GM12878 (cell line): ENCODE measurements at regions not wholly inside any gene's neighbourhood (a gene's known extent, or its start where the extent isn't known, plus 50 kb on each side); places are given as distances from the start of the nearest gene placed in this dataset.

ENCODE experiments used
- ATAC-seq: fragments of 200-7000 bp; cut with Tn5 transposase; 3 replicates; pipeline ENCODE4 v1.9.1; 2020; ENCODE audit warnings: mild to moderate bottlenecking, moderate library complexity
- BruUV-seq: library from RNA; stranded (reverse); fragments of 400-500 nt; replicated peaks from 2 replicates; lab custom pipeline; 2021; lab: Mats Ljungman, UMichigan
- CTCF ChIA-PET: fragments of 300-600 bp; sonication (Branson Sonifier 250); formaldehyde crosslinking; extraction: SDS; loops from one replicate; lab custom pipeline; 2021; ENCODE audit warnings: inconsistent platforms; lab: Yijun Ruan, JAX
- POLR2A ChIA-PET: fragments of 350-600 bp; formaldehyde crosslinking; extraction: SDS; loops from one replicate; lab custom pipeline; 2021; ENCODE audit warnings: inconsistent platforms; lab: Charles Lee
- RAD21 ChIA-PET: fragments of 300-600 bp; sonication (Branson Sonifier 250); formaldehyde crosslinking; loops from one replicate; lab custom pipeline; 2023; ENCODE audit warnings: antibody characterized with exemption; ENCODE audit not compliant: unreplicated experiment; lab: Charles Lee
- SMC1A ChIA-PET: fragments of 300-600 bp; sonication (Branson Sonifier 250); formaldehyde crosslinking; loops from one replicate; lab custom pipeline; 2023; ENCODE audit not compliant: unreplicated experiment, uncharacterized antibody; lab: Charles Lee
- DNase-seq: peaks from one replicate; pipeline ENCODE4 v3.0.0-alpha.2; 2011; ENCODE audit warnings: low read depth, low spot score
- FAIRE-seq: peaks from 3 replicates; lab custom pipeline; 2011; peaks lifted over from hg19 to GRCh38; lab: Jason Lieb, UNC
- H2AFZ ChIP-seq: 2 replicates; pipeline ENCODE4 v1.6.0; 2011; ENCODE audit warnings: low read depth, low read length, control low read depth; ENCODE audit not compliant: control insufficient read depth
- H3K27ac ChIP-seq: 2 replicates; pipeline ENCODE4 v1.5.1; 2011; ENCODE audit warnings: control low read depth; ENCODE audit not compliant: control insufficient read depth, insufficient read depth
- H3K27me3 ChIP-seq, 2 experiments: replicated peaks in 1 of 2; 2 replicates each; pipeline versions ENCODE4 v1.6.0 to v1.6.1; 2011; ENCODE audit warnings: low read length in 1 of 2; ENCODE audit not compliant: control insufficient read depth in 2 of 2, insufficient read depth in 2 of 2
- H3K36me3 ChIP-seq, 2 experiments: 2 replicates each; pipeline ENCODE4 v1.5.1; 2011; ENCODE audit warnings: low read length in 1 of 2; ENCODE audit not compliant: control insufficient read depth in 2 of 2, insufficient read depth in 2 of 2
- H3K4me1 ChIP-seq: 2 replicates; pipeline ENCODE4 v1.6.1; 2011; ENCODE audit warnings: mild to moderate bottlenecking, low read length, moderate library complexity, mixed read lengths; ENCODE audit not compliant: control insufficient read depth, insufficient read depth
- H3K4me2 ChIP-seq: 2 replicates; pipeline ENCODE4 v1.6.0; 2011; ENCODE audit warnings: control low read depth; ENCODE audit not compliant: control insufficient read depth, insufficient read depth
- H3K4me3 ChIP-seq: fragments of 200-600 bp; sonication (generic); 2 replicates; pipeline ENCODE4 v1.5.1; 2016
- H3K79me2 ChIP-seq: 2 replicates; pipeline ENCODE4 v1.6.0; 2011; ENCODE audit warnings: low read length; ENCODE audit not compliant: control insufficient read depth, insufficient read depth
- H3K9ac ChIP-seq: 2 replicates; pipeline ENCODE4 v1.8.0; 2011; ENCODE audit warnings: low read length, control low read depth, mixed read lengths; ENCODE audit not compliant: control insufficient read depth, insufficient read depth
- H3K9me3 ChIP-seq: replicated peaks from 3 replicates; pipeline ENCODE4 v1.5.1; 2011; ENCODE audit warnings: mild to moderate bottlenecking, low read length; ENCODE audit not compliant: control insufficient read depth, insufficient read depth
- H4K20me1 ChIP-seq: 2 replicates; pipeline ENCODE4 v1.6.0; 2011; ENCODE audit not compliant: control insufficient read depth, insufficient read depth
- BMI1 ChIP-seq: fragments of 450-650 bp; IDR thresholded peaks from 2 replicates; pipeline ENCODE4 v1.6.1; 2016; ENCODE audit warnings: mild to moderate bottlenecking, moderate library complexity, borderline replicate concordance
- EZH2 ChIP-seq: IDR thresholded peaks from 2 replicates; pipeline ENCODE4 v1.6.1; 2012; ENCODE audit warnings: low read depth, mild to moderate bottlenecking, control low read depth, inconsistent platforms, low read length, borderline replicate concordance; ENCODE audit not compliant: control insufficient read depth
- FOXK2 ChIP-seq: fragments of 450-650 bp; IDR thresholded peaks from 2 replicates; pipeline ENCODE4 v1.6.1; 2017; ENCODE audit warnings: mild to moderate bottlenecking, moderate library complexity
- HDAC2 ChIP-seq: fragments of 200-600 bp; sonication (generic); IDR thresholded peaks from 2 replicates; pipeline ENCODE4 v1.6.1; 2017
- KAT2A ChIP-seq: conservative IDR thresholded peaks from 2 replicates; pipeline ENCODE4 v1.6.1; 2011; ENCODE audit warnings: low read depth, low read length; ENCODE audit not compliant: control insufficient read depth
- LARP7 ChIP-seq: fragments of 450-650 bp; IDR thresholded peaks from 2 replicates; pipeline ENCODE4 v1.6.1; 2017; ENCODE audit warnings: mild to moderate bottlenecking
- MYC ChIP-seq: IDR thresholded peaks from 2 replicates; pipeline ENCODE4 v1.6.1; 2011; ENCODE audit warnings: mild to moderate bottlenecking, low read length, moderate library complexity, inconsistent platforms; ENCODE audit not compliant: insufficient read depth, insufficient replicate concordance, insufficient read length, severe bottlenecking
- NBN ChIP-seq: fragments of 450-650 bp; IDR thresholded peaks from 2 replicates; pipeline ENCODE4 v1.6.1; 2016
- POLR2AphosphoS5 ChIP-seq: IDR thresholded peaks from 2 replicates; pipeline ENCODE4 v1.6.1; 2011; ENCODE audit warnings: mild to moderate bottlenecking, low read length, inconsistent platforms
- RAD51 ChIP-seq: fragments of 450-650 bp; IDR thresholded peaks from 2 replicates; pipeline ENCODE4 v1.6.1; 2016; ENCODE audit warnings: moderate library complexity, mild to moderate bottlenecking, inconsistent platforms
- SMAD5 ChIP-seq: IDR thresholded peaks from 2 replicates; pipeline ENCODE4 v1.6.1; 2016; ENCODE audit warnings: antibody characterized with exemption, low read depth
- SREBF2 ChIP-seq: IDR thresholded peaks from 2 replicates; pipeline ENCODE4 v1.6.1; 2012; ENCODE audit warnings: mild to moderate bottlenecking, low read length
- STAT1 ChIP-seq: fragments of 450-650 bp; conservative IDR thresholded peaks from 2 replicates; pipeline ENCODE4 v1.6.1; 2014; ENCODE audit warnings: antibody characterized with exemption, mild to moderate bottlenecking
- SUPT20H ChIP-seq: IDR thresholded peaks from 2 replicates; pipeline ENCODE4 v1.6.1; 2011; ENCODE audit warnings: low read depth, mild to moderate bottlenecking, low read length, moderate library complexity, borderline replicate concordance; ENCODE audit not compliant: control insufficient read depth
- TCF12 ChIP-seq: IDR thresholded peaks from 2 replicates; pipeline ENCODE4 v1.6.1; 2011; ENCODE audit warnings: low read depth, mild to moderate bottlenecking, low read length
- ZNF24 ChIP-seq: fragments of 450-650 bp; IDR thresholded peaks from 2 replicates; pipeline ENCODE4 v1.6.1; 2017; ENCODE audit warnings: antibody characterized with exemption, mild to moderate bottlenecking
- WGBS: methylation state at CpG from one replicate; pipeline ENCODE4 v1.1.6; 2016; ENCODE audit warnings: low lambda C conversion rate; ENCODE audit not compliant: insufficient replicate concordance, insufficient coverage; ENCODE audit errors: missing lambda C conversion rate; 5-methylcytosine and 5-hydroxymethylcytosine counted together
- in situ Hi-C: fragments of 300-500 bp; cut with MboI; formaldehyde crosslinking; loops from 9 replicates; pipeline ENCODE4 v1.14.3; 2018; ENCODE audit warnings: mixed read lengths
- intact Hi-C: fragments of 100-400 bp; cut with micrococcal nuclease; formaldehyde crosslinking; loops from one replicate; pipeline ENCODE4 v1.14.2; 2022; ENCODE audit not compliant: unreplicated experiment
- TF ChIP-seq, protein P1 (sequence below): fragments of 450-650 bp; formaldehyde crosslinking; IDR thresholded peaks from 2 replicates; pipeline ENCODE4 v1.5.0; 2022; ENCODE audit warnings: mild to moderate bottlenecking, missing genetic modification characterization

- POLR2A ChIA-PET = no interaction called here
- no peak overlapping the region for H3K4me2 ChIP-seq
- in situ Hi-C loops (no loop called here), intact Hi-C loops (loop anchor here (10.0 kb wide), 1 partner anchor 51 kb away; no protein-coding TSS in a partner anchor)
- FAIRE-seq (no peak), DNase-seq (no peak), ATAC-seq (no peak)
- RAD21 ChIA-PET = no interaction called here
- no peak overlapping the region for H2AFZ ChIP-seq
- TF ChIP-seq ZNF24 (no peak), MYC (no peak), SREBF2 (no peak), STAT1 (no peak), KAT2A (no peak), SUPT20H (no peak), EZH2 (no peak), NBN (no peak), SMAD5 (no peak), HDAC2 (no peak), FOXK2 (no peak), POLR2AphosphoS5 (no peak), RAD51 (no peak), TCF12 (no peak), BMI1 (no peak), LARP7 (no peak)
- TF ChIP-seq, protein P1, sequence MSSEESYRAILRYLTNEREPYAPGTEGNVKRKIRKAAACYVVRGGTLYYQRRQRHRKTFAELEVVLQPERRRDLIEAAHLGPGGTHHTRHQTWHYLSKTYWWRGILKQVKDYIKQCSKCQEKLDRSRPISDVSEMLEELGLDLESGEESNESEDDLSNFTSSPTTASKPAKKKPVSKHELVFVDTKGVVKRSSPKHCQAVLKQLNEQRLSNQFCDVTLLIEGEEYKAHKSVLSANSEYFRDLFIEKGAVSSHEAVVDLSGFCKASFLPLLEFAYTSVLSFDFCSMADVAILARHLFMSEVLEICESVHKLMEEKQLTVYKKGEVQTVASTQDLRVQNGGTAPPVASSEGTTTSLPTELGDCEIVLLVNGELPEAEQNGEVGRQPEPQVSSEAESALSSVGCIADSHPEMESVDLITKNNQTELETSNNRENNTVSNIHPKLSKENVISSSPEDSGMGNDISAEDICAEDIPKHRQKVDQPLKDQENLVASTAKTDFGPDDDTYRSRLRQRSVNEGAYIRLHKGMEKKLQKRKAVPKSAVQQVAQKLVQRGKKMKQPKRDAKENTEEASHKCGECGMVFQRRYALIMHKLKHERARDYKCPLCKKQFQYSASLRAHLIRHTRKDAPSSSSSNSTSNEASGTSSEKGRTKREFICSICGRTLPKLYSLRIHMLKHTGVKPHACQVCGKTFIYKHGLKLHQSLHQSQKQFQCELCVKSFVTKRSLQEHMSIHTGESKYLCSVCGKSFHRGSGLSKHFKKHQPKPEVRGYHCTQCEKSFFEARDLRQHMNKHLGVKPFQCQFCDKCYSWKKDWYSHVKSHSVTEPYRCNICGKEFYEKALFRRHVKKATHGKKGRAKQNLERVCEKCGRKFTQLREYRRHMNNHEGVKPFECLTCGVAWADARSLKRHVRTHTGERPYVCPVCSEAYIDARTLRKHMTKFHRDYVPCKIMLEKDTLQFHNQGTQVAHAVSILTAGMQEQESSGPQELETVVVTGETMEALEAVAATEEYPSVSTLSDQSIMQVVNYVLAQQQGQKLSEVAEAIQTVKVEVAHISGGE (CRISPR knock-in tag) = no peak
- no peaks in the 10 kb centered on the region for H3K79me2 ChIP-seq
- SMC1A ChIA-PET = no interaction called here
- H3K36me3 ChIP-seq = no peaks in the 10 kb centered on the region
- 0% methylated on average over 1 of the region's 1 CpG for WGBS
- H3K27ac ChIP-seq = no peak overlapping the region
- no peaks in the 10 kb centered on the region for H4K20me1 ChIP-seq
- no peak overlapping the region for H3K9ac ChIP-seq
- no TSS peak for BruUV-seq
- H3K27me3 ChIP-seq = peaks cover 4 to 11% of the 10 kb centered on the region in 2 experiments
- H3K4me3 ChIP-seq = no peak overlapping the region
- CTCF ChIA-PET = interaction anchor here (1.7 kb wide), 1 partner anchor 9 kb away, joined by 5 read pairs; no protein-coding TSS in a partner anchor
- no peaks in the 10 kb centered on the region for H3K9me3 ChIP-seq
- no peaks in the 10 kb centered on the region for H3K4me1 ChIP-seq
Measured at GRCh38 chr10:47056247-47056510, 145.0 kb downstream of the PTPN20 start.
